GM23338 (cell line): ENCODE measurements at regions not wholly inside any gene's neighbourhood (a gene's known extent, or its start where the extent isn't known, plus 50 kb on each side); places are given as distances from the start of the nearest gene placed in this dataset.

Experiments
- ATAC-seq: fragments of 200-7000 bp; cut with Tn5 transposase; 3 replicates; pipeline ENCODE4 v1.9.1; 2020
- DNase-seq: peaks from one replicate; pipeline ENCODE4 v3.0.0-alpha.2; 2015; ENCODE audit warnings: low spot score
- H2AFZ ChIP-seq: fragments of 200-600 bp; sonication (generic); 2 replicates; pipeline ENCODE4 v1.8.0; 2016; ENCODE audit warnings: antibody characterized with exemption, mild to moderate bottlenecking, moderate library complexity
- H3F3A ChIP-seq: fragments of 200-600 bp; sonication (generic); replicated peaks from 2 replicates; pipeline ENCODE4 v1.8.0; 2017; ENCODE audit warnings: antibody characterized with exemption, mixed run types, low read depth
- H3K27ac ChIP-seq: fragments of 200-600 bp; sonication (generic); 2 replicates; pipeline ENCODE4 v1.6.1; 2016; ENCODE audit warnings: low read depth
- H3K27me3 ChIP-seq: fragments of 200-600 bp; sonication (generic); 2 replicates; pipeline ENCODE4 v1.8.0; 2016; ENCODE audit warnings: mild to moderate bottlenecking, mixed run types, moderate library complexity; ENCODE audit not compliant: insufficient read depth
- H3K36me3 ChIP-seq: fragments of 200-600 bp; sonication (generic); 2 replicates; pipeline ENCODE4 v1.8.0; 2016; ENCODE audit warnings: mild to moderate bottlenecking; ENCODE audit not compliant: insufficient read depth
- H3K4me1 ChIP-seq: fragments of 200-600 bp; sonication (generic); 2 replicates; pipeline ENCODE4 v1.8.0; 2016; ENCODE audit warnings: mild to moderate bottlenecking, moderate library complexity; ENCODE audit not compliant: insufficient read depth
- H3K4me2 ChIP-seq: fragments of 200-600 bp; sonication (generic); 2 replicates; pipeline ENCODE4 v1.7.1; 2017; ENCODE audit warnings: mixed run types
- H3K4me3 ChIP-seq: fragments of 200-600 bp; sonication (generic); 2 replicates; pipeline ENCODE4 v1.6.1; 2016; ENCODE audit warnings: mixed run types
- H3K79me2 ChIP-seq: fragments of 200-600 bp; sonication (generic); replicated peaks from 2 replicates; pipeline ENCODE4 v1.8.0; 2017; ENCODE audit warnings: mild to moderate bottlenecking; ENCODE audit not compliant: insufficient read depth
- H3K9me2 ChIP-seq: fragments of 200-600 bp; sonication (generic); 2 replicates; pipeline ENCODE4 v1.8.0; 2017; ENCODE audit not compliant: insufficient read depth
- H4K20me1 ChIP-seq: fragments of 200-600 bp; sonication (generic); replicated peaks from 2 replicates; pipeline ENCODE4 v1.8.0; 2017; ENCODE audit warnings: mild to moderate bottlenecking; ENCODE audit not compliant: insufficient read depth
- H3K27ac Mint-ChIP-seq: 2 replicates; pipeline ENCODE4 v1.8.0; 2020; ENCODE audit warnings: inconsistent platforms, mild to moderate bottlenecking, moderate library complexity, mixed read lengths
- H3K27me3 Mint-ChIP-seq: 3 replicates; pipeline ENCODE4 v1.8.0; 2022; ENCODE audit warnings: low read depth, mild to moderate bottlenecking, moderate library complexity, mixed read lengths, inconsistent platforms; ENCODE audit not compliant: insufficient read depth, poor library complexity
- H3K36me3 Mint-ChIP-seq: 3 replicates; pipeline ENCODE4 v1.8.0; 2021; ENCODE audit warnings: low read depth, mild to moderate bottlenecking, inconsistent platforms, moderate library complexity, mixed read lengths
- H3K4me1 Mint-ChIP-seq: 3 replicates; pipeline ENCODE4 v1.8.0; 2020; ENCODE audit warnings: mild to moderate bottlenecking, inconsistent platforms, mixed read lengths
- H3K4me3 Mint-ChIP-seq: 3 replicates; pipeline ENCODE4 v1.8.0; 2021; ENCODE audit warnings: moderate library complexity, mild to moderate bottlenecking, inconsistent platforms, mixed read lengths
- H3K9me3 Mint-ChIP-seq: 3 replicates; pipeline ENCODE4 v1.8.0; 2020; ENCODE audit warnings: moderate library complexity, mild to moderate bottlenecking, inconsistent platforms, mixed read lengths
- CTCF ChIP-seq, 2 experiments: fragments of 200-600 bp in 1 of 2; sonication (generic) in 1 of 2; conservative IDR thresholded peaks; 2 replicates each; pipeline versions ENCODE4 v1.5.1 to v1.6.1; 2016 to 2017; ENCODE audit warnings: antibody characterized with exemption in 2 of 2, low read depth in 2 of 2, mild to moderate bottlenecking in 2 of 2, moderate library complexity in 1 of 2
- ETS1 ChIP-seq: IDR thresholded peaks from 2 replicates; pipeline ENCODE4 v1.6.1; 2016; ENCODE audit warnings: antibody characterized with exemption
- EZH2phosphoT487 ChIP-seq: fragments of 200-600 bp; sonication (generic); IDR thresholded peaks from one replicate; pipeline ENCODE4 v1.8.1; 2018; ENCODE audit warnings: antibody characterized with exemption; ENCODE audit not compliant: unreplicated experiment
- STAT1 ChIP-seq: IDR thresholded peaks from one replicate; pipeline ENCODE4 v1.6.1; 2016; ENCODE audit warnings: antibody characterized with exemption; ENCODE audit not compliant: unreplicated experiment
- ZNF114 ChIP-seq: fragments of 250-450 bp; sonication (Bioruptor Pico); IDR thresholded peaks from 2 replicates; pipeline ENCODE4 v1.5.0; 2020; ENCODE audit warnings: mild to moderate bottlenecking, moderate library complexity
- ZNF331 ChIP-seq: fragments of 250-450 bp; sonication (Bioruptor Pico); IDR thresholded peaks from 2 replicates; pipeline ENCODE4 v1.5.0; 2020; ENCODE audit warnings: low read depth, mild to moderate bottlenecking, moderate library complexity
- ZNF462 ChIP-seq: fragments of 250-450 bp; sonication (Bioruptor Pico); IDR thresholded peaks from 2 replicates; pipeline ENCODE4 v1.5.0; 2020; ENCODE audit warnings: mild to moderate bottlenecking, moderate library complexity

DNA sequence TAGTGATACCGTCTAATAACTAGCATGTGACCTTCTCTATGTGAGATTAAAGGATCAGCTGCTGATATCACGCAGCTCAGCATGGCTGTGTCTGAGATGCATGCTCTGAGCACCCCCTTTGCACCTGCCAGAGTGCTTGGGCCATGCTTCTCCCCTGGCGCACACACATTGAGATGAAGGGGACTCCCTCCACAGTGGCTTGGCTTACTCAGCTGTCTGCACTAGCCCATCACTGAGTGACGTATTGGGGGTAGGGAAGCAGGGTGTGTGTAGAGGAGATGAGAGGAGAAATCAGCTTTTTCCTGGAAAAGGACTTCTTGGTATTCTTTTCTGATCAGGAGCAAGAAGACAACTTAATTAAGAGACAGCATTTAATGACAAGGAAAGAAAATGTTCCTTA lies 216.5 kb downstream of the BLID start (continued):
- TF ChIP-seq CTCF (conservative IDR thresholded peaks at IDR 0.05; ENCODE audit: low read depth in 2 of 2) = no peak

GRCh38 chr11:121898903-121899302 lies 217.1 kb downstream of the BLID start:
- ATAC-seq = no peak
- no peaks in the 10 kb centered on the region; the same call in 1 of the 2 replicates for H4K20me1 ChIP-seq
- no peak overlapping the region for H3K27ac Mint-ChIP-seq
- no peaks in the 10 kb centered on the region for H3K36me3 Mint-ChIP-seq
- DNase-seq = no peak
- H3K4me2 ChIP-seq = no peak overlapping the region
- H3K9me3 Mint-ChIP-seq = peaks cover 3% of the 10 kb centered on the region; the same call in 2 of the 3 replicates
- no peaks in the 10 kb centered on the region for H3K79me2 ChIP-seq
- no peaks in the 10 kb centered on the region for H3K27me3 ChIP-seq
- H2AFZ ChIP-seq = peak overlapping the region; percentile 72; the same call in 1 of the 2 replicates
- H3K9me2 ChIP-seq = peaks cover 18% of the 10 kb centered on the region; the same call in 1 of the 2 replicates
- H3K4me3 ChIP-seq = no peak overlapping the region
- no peak for TF ChIP-seq STAT1
- no peaks in the 10 kb centered on the region for H3K4me1 ChIP-seq
- H3K36me3 ChIP-seq = no peaks in the 10 kb centered on the region
- H3K4me1 Mint-ChIP-seq = peaks cover 3% of the 10 kb centered on the region; the same call in 2 of the 3 replicates
- H3K27me3 Mint-ChIP-seq = no peaks in the 10 kb centered on the region
- no peak overlapping the region for H3K27ac ChIP-seq
- no peak overlapping the region for H3K4me3 Mint-ChIP-seq
- no peaks in the 10 kb centered on the region for H3F3A ChIP-seq

- DNase-seq (no peak), ATAC-seq (no peak)
- Histone ChIP-seq H2AFZ (no peak overlapping the region), H3K4me1 (peaks cover 21% of the 10 kb centered on the region; the same call in 1 of the 2 replicates), H3F3A (no peaks in the 10 kb centered on the region), H3K4me2 (no peak overlapping the region), H4K20me1 (no peaks in the 10 kb centered on the region; the same call in 1 of the 2 replicates), H3K9me2 (peaks cover 32% of the 10 kb centered on the region; the same call in 1 of the 2 replicates), H3K27ac (no peak overlapping the region), H3K79me2 (no peaks in the 10 kb centered on the region), H3K4me3 (no peak overlapping the region), H3K27me3 (no peaks in the 10 kb centered on the region), H3K36me3 (no peaks in the 10 kb centered on the region)
- no peaks in the 10 kb centered on the region for H3K27me3 Mint-ChIP-seq
- H3K4me3 Mint-ChIP-seq = no peak overlapping the region
- peaks cover 12% of the 10 kb centered on the region; the same call in 2 of the 3 replicates for H3K4me1 Mint-ChIP-seq
- H3K9me3 Mint-ChIP-seq = peaks cover 3% of the 10 kb centered on the region; the same call in 1 of the 3 replicates
- no peak overlapping the region for H3K27ac Mint-ChIP-seq
- no peaks in the 10 kb centered on the region for H3K36me3 Mint-ChIP-seq
- no peak for TF ChIP-seq ZNF114 (CRISPR knock-in tag)
- TF ChIP-seq EZH2phosphoT487 = no peak
- no peak for TF ChIP-seq ZNF462
- TF ChIP-seq ETS1 = no peak
- TF ChIP-seq ZNF331 (CRISPR knock-in tag) = no peak
These were observed 220.1 kb downstream of the BLID start for GRCh38 chr11:121895919-121896318.
